Mammary epithelial cell (primary cell): ENCODE measurements at regions not wholly inside any gene's neighbourhood (a gene's known extent, or its start where the extent isn't known, plus 50 kb on each side); places are given as distances from the start of the nearest gene placed in this dataset.

Experiments used
- CTCF ChIP-seq, 2 donors: IDR thresholded peaks in 1 of 2; conservative IDR thresholded peaks in 1 of 2; 2 replicates each; pipeline ENCODE4 v1.5.1; 2011 to 2012; ENCODE audit warnings: inconsistent platforms in 2 of 2, low read length in 2 of 2, mild to moderate bottlenecking in 2 of 2, control low read depth in 1 of 2, low read depth in 1 of 2; ENCODE audit not compliant: insufficient read depth in 1 of 2; ENCODE audit errors: extremely low read depth in 1 of 2
- EZH2 ChIP-seq: IDR thresholded peaks from 2 replicates; pipeline ENCODE4 v1.6.1; 2012; ENCODE audit warnings: low read length, inconsistent platforms, borderline replicate concordance

GRCh38 chr5:101292199-101292598 lies 389.1 kb upstream of the ST8SIA4 start:
- TF ChIP-seq CTCF (conservative IDR thresholded peaks at IDR 0.05 in 1 of 2, IDR thresholded peaks at IDR 0.05 in 1 of 2; ENCODE audit: extremely low read depth in 1 of 2, insufficient read depth in 1 of 2, low read depth in 1 of 2, low read length in 2 of 2) (no peak), EZH2 (no peak)
